GM18951 (cell line): ENCODE measurements at regions not wholly inside any gene's neighbourhood (a gene's known extent, or its start where the extent isn't known, plus 50 kb on each side); places are given as distances from the start of the nearest gene placed in this dataset.

ENCODE experiments used
- POLR2A ChIP-seq: IDR thresholded peaks from 4 replicates; pipeline ENCODE4 v1.6.1; 2011; ENCODE audit warnings: mild to moderate bottlenecking; ENCODE audit not compliant: insufficient read length, insufficient read depth; ENCODE audit errors: extremely low read depth
- in situ Hi-C: fragments of 300-500 bp; cut with MboI; formaldehyde crosslinking; loops from one replicate; pipeline ENCODE4 v1.12.0; 2022; ENCODE audit warnings: low sequenced_read_pairs, mixed read lengths, inconsistent platforms; ENCODE audit not compliant: unreplicated experiment

GRCh38 chr9:106727969-106728368 is 135.0 kb upstream of the ZNF462 start:
- no peak for TF ChIP-seq POLR2A
- in situ Hi-C loops: no loop called here

GRCh38 chr9:106728860-106729259 is 134.1 kb upstream of the ZNF462 start:
- no peak for TF ChIP-seq POLR2A
- in situ Hi-C loops: no loop called here

GRCh38 chr9:106731910-106732309 is 131.1 kb upstream of the ZNF462 start:
- in situ Hi-C loops: no loop called here
- TF ChIP-seq POLR2A: no peak

GRCh38 chr9:106733828-106734380 is 129.1 kb upstream of the ZNF462 start:
- in situ Hi-C loops: no loop called here
- TF ChIP-seq POLR2A: no peak

GRCh38 chr9:106737516-106737915 is 125.5 kb upstream of the ZNF462 start:
- no peak for TF ChIP-seq POLR2A
- in situ Hi-C loops: no loop called here

- no peak for TF ChIP-seq POLR2A
- in situ Hi-C loops: no loop called here
These were observed 124.9 kb upstream of the ZNF462 start for GRCh38 chr9:106738109-106738508.

- in situ Hi-C loops: no loop called here
- TF ChIP-seq POLR2A: no peak
These were observed 117.5 kb upstream of the ZNF462 start for GRCh38 chr9:106745457-106745856.

GRCh38 chr9:106745876-106746275 is 117.1 kb upstream of the ZNF462 start:
- no peak for TF ChIP-seq POLR2A
- in situ Hi-C loops: no loop called here

- in situ Hi-C loops: no loop called here
- no peak for TF ChIP-seq POLR2A
These were observed 111.3 kb upstream of the ZNF462 start for GRCh38 chr9:106751681-106752080.

GRCh38 chr9:106752581-106752980 is 110.4 kb upstream of the ZNF462 start:
- TF ChIP-seq POLR2A: no peak
- in situ Hi-C loops: no loop called here

- TF ChIP-seq POLR2A: no peak
- in situ Hi-C loops: no loop called here
These were observed 109.8 kb upstream of the ZNF462 start for GRCh38 chr9:106753155-106753671.

- in situ Hi-C loops: no loop called here
- TF ChIP-seq POLR2A: no peak
These were observed 107.2 kb upstream of the ZNF462 start for GRCh38 chr9:106755736-106756135.

- in situ Hi-C loops: no loop called here
- TF ChIP-seq POLR2A: no peak
These were observed 105.5 kb upstream of the ZNF462 start for GRCh38 chr9:106757514-106757913.

GRCh38 chr9:106758911-106759310 is 104.1 kb upstream of the ZNF462 start:
- in situ Hi-C loops: no loop called here
- no peak for TF ChIP-seq POLR2A

- no peak for TF ChIP-seq POLR2A
- in situ Hi-C loops: no loop called here
These were observed 101.5 kb upstream of the ZNF462 start for GRCh38 chr9:106761493-106761892.

- in situ Hi-C loops: no loop called here
- no peak for TF ChIP-seq POLR2A
These were observed 96.3 kb upstream of the ZNF462 start for GRCh38 chr9:106766616-106767015.
